ENCODE measurements at regions not wholly inside any gene's neighbourhood (a gene's known extent, or its start where the extent isn't known, plus 50 kb on each side); places are given as distances from the start of the nearest gene placed in this dataset.

DNA sequence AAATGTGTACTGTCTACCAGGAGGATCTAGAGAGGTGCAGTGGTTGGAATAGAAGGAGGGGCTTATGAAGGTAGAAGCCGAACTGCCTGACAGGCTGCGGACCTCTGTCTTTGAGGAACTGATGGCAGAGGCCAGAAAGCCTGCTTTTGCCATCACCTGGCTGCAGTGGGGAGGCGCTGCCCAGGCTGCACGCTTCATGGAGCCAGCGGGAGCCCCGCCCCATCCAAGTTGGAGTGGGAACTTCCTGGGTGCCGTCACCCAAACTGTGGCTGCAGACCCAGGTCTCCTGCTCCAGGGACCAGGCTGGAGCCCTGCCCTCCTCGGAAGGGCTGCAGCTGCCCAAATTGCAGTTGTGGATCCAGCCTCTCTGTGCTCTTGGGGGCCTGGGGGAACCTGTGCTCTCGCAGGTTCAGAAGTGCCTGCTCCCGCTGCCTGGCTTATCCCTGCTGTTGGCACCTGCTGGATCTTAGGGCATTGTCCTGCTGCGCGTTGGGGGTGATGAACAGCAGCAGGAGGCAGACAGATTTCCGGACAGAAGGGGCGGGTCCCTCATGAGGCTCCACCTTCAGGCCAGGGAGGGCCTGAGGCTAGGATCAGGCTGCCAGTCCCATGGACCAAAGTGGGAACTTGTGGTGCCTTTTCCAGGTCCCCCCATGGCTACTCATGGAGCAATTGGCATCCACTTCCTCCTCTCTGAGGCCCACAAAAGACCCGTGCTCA, 118.0 kb upstream of the PLPPR4 start:
- Histone ChIP-seq H3K27me3 (no peaks in the 10 kb centered on the region), H4K20me1 (ENCODE audit: low read depth) (no peaks in the 10 kb centered on the region), H3K9me3 (ENCODE audit: low read depth) (no peaks in the 10 kb centered on the region), H3K27ac (no peak overlapping the region), H3K36me3 (no peaks in the 10 kb centered on the region), H3K9ac (no peak overlapping the region), H3F3A (ENCODE audit: low read depth) (no peaks in the 10 kb centered on the region), H2AFZ (replicated peaks) (peak overlapping the region; percentile 61), H3K79me2 (ENCODE audit: low read depth) (no peaks in the 10 kb centered on the region), H3K4me1 (no peaks in the 10 kb centered on the region), H3K4me3 (no peak overlapping the region), H3K4me2 (no peak overlapping the region)
- Mint-ChIP-seq H3K27ac (no peak overlapping the region), H3K4me3 (no peak overlapping the region), H3K4me1 (no peaks in the 10 kb centered on the region), H3K27me3 (ENCODE audit: insufficient read depth, low read depth) (peaks cover 2% of the 10 kb centered on the region), H3K9me3 (no peaks in the 10 kb centered on the region), H3K36me3 (no peaks in the 10 kb centered on the region)
- TF ChIP-seq EZH2 (IDR thresholded peaks at IDR 0.05) (no peak), EZH2phosphoT487 (IDR thresholded peaks at IDR 0.05) (no peak)
- TF ChIP-seq, protein P1, sequence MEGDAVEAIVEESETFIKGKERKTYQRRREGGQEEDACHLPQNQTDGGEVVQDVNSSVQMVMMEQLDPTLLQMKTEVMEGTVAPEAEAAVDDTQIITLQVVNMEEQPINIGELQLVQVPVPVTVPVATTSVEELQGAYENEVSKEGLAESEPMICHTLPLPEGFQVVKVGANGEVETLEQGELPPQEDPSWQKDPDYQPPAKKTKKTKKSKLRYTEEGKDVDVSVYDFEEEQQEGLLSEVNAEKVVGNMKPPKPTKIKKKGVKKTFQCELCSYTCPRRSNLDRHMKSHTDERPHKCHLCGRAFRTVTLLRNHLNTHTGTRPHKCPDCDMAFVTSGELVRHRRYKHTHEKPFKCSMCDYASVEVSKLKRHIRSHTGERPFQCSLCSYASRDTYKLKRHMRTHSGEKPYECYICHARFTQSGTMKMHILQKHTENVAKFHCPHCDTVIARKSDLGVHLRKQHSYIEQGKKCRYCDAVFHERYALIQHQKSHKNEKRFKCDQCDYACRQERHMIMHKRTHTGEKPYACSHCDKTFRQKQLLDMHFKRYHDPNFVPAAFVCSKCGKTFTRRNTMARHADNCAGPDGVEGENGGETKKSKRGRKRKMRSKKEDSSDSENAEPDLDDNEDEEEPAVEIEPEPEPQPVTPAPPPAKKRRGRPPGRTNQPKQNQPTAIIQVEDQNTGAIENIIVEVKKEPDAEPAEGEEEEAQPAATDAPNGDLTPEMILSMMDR (IDR thresholded peaks at IDR 0.05), result no peak
- DNase-seq (ENCODE audit: low spot score), result no peak

DNA sequence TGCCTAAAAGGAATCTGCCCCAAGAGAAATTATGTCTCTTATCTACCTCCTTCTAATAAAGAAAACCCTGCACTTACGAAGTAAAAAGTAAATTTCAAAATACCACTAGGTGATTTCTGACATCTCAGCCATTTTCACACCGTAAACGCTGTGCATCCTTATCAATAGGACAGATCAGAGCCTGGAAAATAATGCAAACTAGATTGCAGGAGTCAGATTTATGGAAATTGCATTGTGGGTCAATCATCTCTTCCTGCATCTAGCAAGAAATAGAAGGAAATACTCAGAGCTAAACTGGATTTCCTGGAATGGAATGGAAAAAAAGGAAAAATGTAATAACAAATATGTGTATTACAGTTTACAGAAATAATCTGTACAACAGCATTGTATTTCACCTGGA, 114.3 kb upstream of the PLPPR4 start:
- H4K20me1 ChIP-seq (ENCODE audit: low read depth), result no peaks in the 10 kb centered on the region
- no peak overlapping the region for H2AFZ ChIP-seq (replicated peaks)
- H3K79me2 ChIP-seq (ENCODE audit: low read depth), result no peaks in the 10 kb centered on the region
- H3K9me3 Mint-ChIP-seq, result no peaks in the 10 kb centered on the region
- H3K27ac ChIP-seq, result no peak overlapping the region
- H3K27me3 Mint-ChIP-seq (ENCODE audit: insufficient read depth, low read depth), result peaks cover 2% of the 10 kb centered on the region
- no peak overlapping the region for H3K9ac ChIP-seq
- no peak overlapping the region for H3K27ac Mint-ChIP-seq
- H3F3A ChIP-seq (ENCODE audit: low read depth), result no peaks in the 10 kb centered on the region
- no peaks in the 10 kb centered on the region for H3K4me1 ChIP-seq
- no peak overlapping the region for H3K4me3 Mint-ChIP-seq
- TF ChIP-seq EZH2 (IDR thresholded peaks at IDR 0.05), result no peak
- TF ChIP-seq, protein P1 (IDR thresholded peaks at IDR 0.05), result no peak
- TF ChIP-seq EZH2phosphoT487 (IDR thresholded peaks at IDR 0.05), result no peak
- DNase-seq (ENCODE audit: low spot score), result no peak
- no peaks in the 10 kb centered on the region for H3K4me1 Mint-ChIP-seq
- H3K36me3 Mint-ChIP-seq, result no peaks in the 10 kb centered on the region
- H3K9me3 ChIP-seq (ENCODE audit: low read depth), result no peaks in the 10 kb centered on the region
- H3K4me3 ChIP-seq, result no peak overlapping the region
- no peaks in the 10 kb centered on the region for H3K36me3 ChIP-seq
- H3K4me2 ChIP-seq, result no peak overlapping the region
- H3K27me3 ChIP-seq, result no peaks in the 10 kb centered on the region

DNA sequence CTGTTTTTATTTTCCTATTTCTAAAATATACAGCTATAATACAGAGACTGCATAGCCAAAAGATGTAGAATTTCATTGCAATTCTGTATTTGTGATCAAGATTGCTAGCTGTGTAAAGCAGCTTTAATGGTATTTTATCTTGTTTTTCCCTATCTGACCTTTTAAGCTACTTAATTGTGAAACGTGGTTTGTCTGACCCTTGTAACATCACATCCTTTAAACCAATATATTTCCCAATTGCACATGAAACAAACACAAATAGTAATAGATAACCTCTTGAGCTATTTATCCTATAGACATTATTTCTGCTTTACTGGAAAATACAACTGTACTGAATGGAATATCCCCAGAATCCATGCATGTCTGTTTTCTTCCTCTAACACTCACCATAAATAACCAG, 112.2 kb upstream of the PLPPR4 start:
- H3K4me1 Mint-ChIP-seq, result no peaks in the 10 kb centered on the region
- no peaks in the 10 kb centered on the region for H3K9me3 Mint-ChIP-seq
- H3K4me3 Mint-ChIP-seq, result no peak overlapping the region
- H3K36me3 ChIP-seq, result no peaks in the 10 kb centered on the region
- H3K36me3 Mint-ChIP-seq, result no peaks in the 10 kb centered on the region
- H3K27ac Mint-ChIP-seq, result no peak overlapping the region
- no peaks in the 10 kb centered on the region for H3K9me3 ChIP-seq (ENCODE audit: low read depth)
- no peak overlapping the region for H3K27ac ChIP-seq
- H3K27me3 ChIP-seq, result no peaks in the 10 kb centered on the region
- no peaks in the 10 kb centered on the region for H3K79me2 ChIP-seq (ENCODE audit: low read depth)
- H3K27me3 Mint-ChIP-seq (ENCODE audit: insufficient read depth, low read depth), result peaks cover 2% of the 10 kb centered on the region
- H3K4me1 ChIP-seq, result no peaks in the 10 kb centered on the region
- no peak overlapping the region for H2AFZ ChIP-seq (replicated peaks)
- no peak overlapping the region for H3K9ac ChIP-seq
- no peaks in the 10 kb centered on the region for H3F3A ChIP-seq (ENCODE audit: low read depth)
- H3K4me3 ChIP-seq, result no peak overlapping the region
- TF ChIP-seq EZH2phosphoT487 (IDR thresholded peaks at IDR 0.05) (no peak), EZH2 (IDR thresholded peaks at IDR 0.05) (no peak)
- TF ChIP-seq, protein P1 (IDR thresholded peaks at IDR 0.05), result no peak
- H4K20me1 ChIP-seq (ENCODE audit: low read depth), result no peaks in the 10 kb centered on the region
- H3K4me2 ChIP-seq, result no peak overlapping the region
- no peak for DNase-seq (ENCODE audit: low spot score)

Measured in neural progenitor cell (in vitro differentiated cells).